Neuronal stem cell (in vitro differentiated cells): ENCODE measurements at regions not wholly inside any gene's neighbourhood (a gene's known extent, or its start where the extent isn't known, plus 50 kb on each side); places are given as distances from the start of the nearest gene placed in this dataset.
"Not testable (repeated sequence)": the region's sequence is repeated elsewhere in the genome, so short reads cannot be mapped to it uniquely, and the experiment has no call there.

Experiments
- DNase-seq: peaks from one replicate; pipeline ENCODE4 v3.0.0-alpha.2; 2013; ENCODE audit warnings: low spot score
- H2AFZ ChIP-seq: one replicate; pipeline ENCODE4 v1.6.1; 2013; ENCODE audit warnings: mild to moderate bottlenecking, low read length, inconsistent platforms
- H2AK5ac ChIP-seq: 2 replicates; pipeline ENCODE4 v1.6.1; 2013; ENCODE audit warnings: low read depth, mild to moderate bottlenecking, inconsistent platforms, low read length, moderate library complexity, mixed read lengths
- H2BK120ac ChIP-seq: 2 replicates; pipeline ENCODE4 v1.6.1; 2013; ENCODE audit warnings: low read depth, mild to moderate bottlenecking, inconsistent platforms, low read length, moderate library complexity, mixed read lengths
- H2BK12ac ChIP-seq: one replicate; pipeline ENCODE4 v1.6.1; 2013; ENCODE audit warnings: low read length, inconsistent platforms
- H2BK15ac ChIP-seq: 2 replicates; pipeline ENCODE4 v1.6.1; 2013; ENCODE audit warnings: mild to moderate bottlenecking, low read length, inconsistent platforms, mixed read lengths
- H2BK5ac ChIP-seq: one replicate; pipeline ENCODE4 v1.6.1; 2013; ENCODE audit warnings: inconsistent platforms, mild to moderate bottlenecking, low read length, moderate library complexity
- H3K14ac ChIP-seq: one replicate; pipeline ENCODE4 v1.6.1; 2013; ENCODE audit warnings: low read length, inconsistent platforms
- H3K18ac ChIP-seq: 2 replicates; pipeline ENCODE4 v1.6.1; 2013; ENCODE audit warnings: low read length, inconsistent platforms
- H3K23ac ChIP-seq: 2 replicates; pipeline ENCODE4 v1.6.1; 2013; ENCODE audit warnings: low read depth, mild to moderate bottlenecking, mixed read lengths, low read length, inconsistent platforms; ENCODE audit not compliant: poor library complexity
- H3K27ac ChIP-seq: replicated peaks from 3 replicates; pipeline ENCODE4 v1.5.1; 2013; ENCODE audit warnings: low read length, inconsistent platforms
- H3K27me3 ChIP-seq, 3 experiments: 2 replicates each; pipeline ENCODE4 v1.6.1; 2013; ENCODE audit warnings: low read length in 3 of 3, mild to moderate bottlenecking in 2 of 3, inconsistent platforms in 1 of 3, low read depth in 1 of 3, mixed read lengths in 1 of 3, moderate library complexity in 1 of 3; ENCODE audit not compliant: control insufficient read depth in 3 of 3, insufficient read depth in 3 of 3
- H3K36me3 ChIP-seq, 2 donors: replicated peaks in 1 of 2; 2 replicates each; pipeline ENCODE4 v1.6.1; 2013; ENCODE audit warnings: low read length in 2 of 2; ENCODE audit not compliant: control insufficient read depth in 2 of 2, insufficient read depth in 2 of 2
- H3K4ac ChIP-seq: 2 replicates; pipeline ENCODE4 v1.6.1; 2013; ENCODE audit warnings: inconsistent platforms, mild to moderate bottlenecking, low read length, moderate library complexity
- H3K4me1 ChIP-seq, 2 donors: 1 replicate in 1 of 2; 2 replicates in 1 of 2; pipeline ENCODE4 v1.6.1; 2013; ENCODE audit warnings: low read length in 2 of 2, low read depth in 1 of 2; ENCODE audit not compliant: control insufficient read depth in 2 of 2, insufficient read depth in 1 of 2
- H3K4me2 ChIP-seq: one replicate; pipeline ENCODE4 v1.6.1; 2013; ENCODE audit warnings: mild to moderate bottlenecking, low read length, inconsistent platforms; ENCODE audit not compliant: insufficient read depth, poor library complexity, severe bottlenecking
- H3K4me3 ChIP-seq, 2 donors: 2 replicates each; pipeline ENCODE4 v1.5.1; 2013; ENCODE audit warnings: low read length in 2 of 2, mild to moderate bottlenecking in 2 of 2, inconsistent platforms in 1 of 2, moderate library complexity in 1 of 2
- H3K79me1 ChIP-seq: one replicate; pipeline ENCODE4 v1.6.1; 2013; ENCODE audit warnings: low read depth, mild to moderate bottlenecking, inconsistent platforms, low read length, moderate library complexity
- H3K9ac ChIP-seq: one replicate; pipeline ENCODE4 v1.6.1; 2013; ENCODE audit warnings: mild to moderate bottlenecking, low read depth, low read length, inconsistent platforms; ENCODE audit not compliant: poor library complexity
- H3K9me3 ChIP-seq, 2 donors: replicated peaks in 1 of 2; 2 replicates each; pipeline versions ENCODE3 to v1.6.1; 2013; ENCODE audit warnings: low read length in 2 of 2, mild to moderate bottlenecking in 2 of 2, inconsistent platforms in 1 of 2, low read depth in 1 of 2, mixed read lengths in 1 of 2, moderate library complexity in 1 of 2; ENCODE audit not compliant: control insufficient read depth in 2 of 2, insufficient read depth in 1 of 2
- H4K8ac ChIP-seq: one replicate; pipeline ENCODE4 v1.6.1; 2013; ENCODE audit warnings: low read depth, mild to moderate bottlenecking, inconsistent platforms, low read length, moderate library complexity
- H4K91ac ChIP-seq: one replicate; pipeline ENCODE4 v1.6.1; 2013; ENCODE audit warnings: low read length, low read depth, mild to moderate bottlenecking, inconsistent platforms; ENCODE audit not compliant: poor library complexity
- WGBS, 2 donors: extraction: QIAGEN DNeasy Blood & Tissue Kit; methylation state at CpG; one replicate each; pipeline ENCODE4 v1.1.7; 2013; ENCODE audit warnings: missing lambda C conversion rate in 2 of 2, mixed read lengths in 1 of 2; ENCODE audit not compliant: insufficient read length in 2 of 2, insufficient replicate concordance in 1 of 2; ENCODE audit errors: extremely low coverage in 2 of 2; 5-methylcytosine and 5-hydroxymethylcytosine counted together

DNA sequence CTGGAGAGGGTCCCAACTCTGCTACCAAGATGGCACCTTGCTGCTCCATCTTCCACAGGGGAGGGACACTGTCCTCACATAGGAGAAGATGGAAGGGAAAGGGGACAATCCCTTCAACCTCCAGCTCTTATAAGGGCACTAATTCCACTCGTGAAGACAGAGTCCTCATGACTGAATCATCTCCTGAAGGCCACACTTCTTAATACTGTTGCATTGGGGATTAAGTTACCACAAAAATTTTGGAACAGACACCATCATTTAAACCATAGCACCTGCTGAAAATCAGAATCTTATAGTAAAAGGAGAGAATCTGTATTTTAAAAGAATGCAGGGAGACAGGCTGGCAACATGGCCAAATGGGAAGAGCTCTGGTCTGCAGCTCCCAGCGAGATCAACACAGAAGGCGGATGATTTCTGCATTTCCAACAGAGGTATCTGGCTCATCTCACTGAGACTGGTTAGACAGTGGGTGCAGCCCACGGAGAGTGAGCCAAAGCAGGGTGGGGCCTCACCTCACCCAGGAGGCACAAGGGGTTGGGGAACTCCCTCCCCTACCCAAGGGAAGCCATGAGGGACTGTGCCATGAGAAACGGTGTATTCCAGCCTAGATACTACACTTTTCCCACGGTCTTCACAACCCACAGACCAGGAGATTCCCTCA, 69.4 kb upstream of the LIPC start:
- Histone ChIP-seq H3K27ac (no peak overlapping the region), H3K9ac (no peak overlapping the region), H2AK5ac (no peak overlapping the region), H3K18ac (no peak overlapping the region), H2BK12ac (no peak overlapping the region), H4K8ac (no peak overlapping the region), H4K91ac (no peak overlapping the region), H2BK5ac (no peak overlapping the region), H3K9me3 (peaks cover 0 to 2% of the 10 kb centered on the region in 2 donors), H2BK15ac (no peak overlapping the region), H3K14ac (no peak overlapping the region), H3K4me2 (no peak overlapping the region), H3K79me1 (no peaks in the 10 kb centered on the region), H3K23ac (no peak overlapping the region), H3K27me3 (no peaks in the 10 kb centered on the region), H2AFZ (no peak overlapping the region), H3K4me1 (no peaks in the 10 kb centered on the region), H3K4ac (no peak overlapping the region), H3K4me3 (no peak overlapping the region), H3K36me3 (no peaks in the 10 kb centered on the region), H2BK120ac (no peak overlapping the region)
- no peak for DNase-seq
- no CpG with 5 or more reads among the region's 6 CpGs for WGBS, 2 donors

DNA sequence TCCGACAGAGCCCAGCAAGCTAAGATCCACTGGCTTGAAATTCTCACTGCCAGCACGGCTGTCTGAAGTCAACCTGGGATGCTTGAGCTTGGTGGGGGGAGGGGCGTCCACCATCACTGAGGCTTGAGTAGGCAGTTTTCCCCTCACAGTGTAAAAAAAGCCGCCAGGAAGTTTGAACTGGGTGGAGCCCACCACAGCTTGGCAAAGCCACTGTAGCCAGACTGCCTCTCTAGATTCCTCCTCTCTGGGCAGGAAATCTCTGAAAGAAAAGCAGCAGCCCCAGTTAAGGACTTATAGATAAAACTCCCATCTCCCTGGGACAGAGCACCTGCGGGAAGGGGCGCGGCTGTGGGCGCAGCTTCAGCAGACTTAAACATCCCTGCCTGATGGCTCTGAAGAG, 68.7 kb upstream of the LIPC start:
- not testable (repeated sequence) for H3K9me3 ChIP-seq, H2BK12ac ChIP-seq, H2BK120ac ChIP-seq, H3K27ac ChIP-seq, H3K4me3 ChIP-seq, H2BK5ac ChIP-seq, H2BK15ac ChIP-seq, H4K91ac ChIP-seq, H3K23ac ChIP-seq, H3K36me3 ChIP-seq, H3K4ac ChIP-seq, H2AFZ ChIP-seq, H3K27me3 ChIP-seq, H3K9ac ChIP-seq, H4K8ac ChIP-seq, H3K4me2 ChIP-seq, H3K14ac ChIP-seq, H3K4me1 ChIP-seq, H3K79me1 ChIP-seq, H2AK5ac ChIP-seq, DNase-seq, H3K18ac ChIP-seq
- no CpG with 5 or more reads among the region's 8 CpGs for WGBS, 2 donors

DNA sequence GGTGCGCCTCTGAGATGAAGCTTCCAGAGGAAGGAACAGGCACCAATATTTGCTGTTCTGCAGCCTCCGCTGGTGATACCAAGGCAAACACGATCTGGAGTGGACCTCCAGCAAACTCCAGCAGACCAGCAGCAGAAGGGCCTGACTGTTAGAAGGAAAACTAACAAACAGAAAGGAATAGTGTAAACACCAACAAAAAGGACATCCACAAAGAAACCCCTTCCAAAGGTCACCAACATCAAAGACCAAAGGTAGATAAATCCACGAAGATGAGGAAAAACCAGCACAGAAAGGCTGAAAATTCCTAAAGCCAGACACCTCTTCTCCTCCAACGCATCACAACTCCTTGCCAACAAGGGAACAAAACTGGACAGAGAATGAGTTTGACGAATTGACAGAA, 68.1 kb upstream of the LIPC start:
- H2BK12ac ChIP-seq, H4K8ac ChIP-seq, H3K4me2 ChIP-seq, H2BK120ac ChIP-seq, H3K4ac ChIP-seq, H3K9ac ChIP-seq, H3K9me3 ChIP-seq, H3K79me1 ChIP-seq, H3K27me3 ChIP-seq, H3K18ac ChIP-seq, H2BK15ac ChIP-seq, DNase-seq, H3K27ac ChIP-seq, H3K4me1 ChIP-seq, H4K91ac ChIP-seq, H3K23ac ChIP-seq, H2BK5ac ChIP-seq, H2AFZ ChIP-seq, H3K36me3 ChIP-seq, H2AK5ac ChIP-seq, H3K4me3 ChIP-seq, H3K14ac ChIP-seq: not testable (repeated sequence)
- WGBS, 2 donors, result no CpG with 5 or more reads among the region's 6 CpGs

DNA sequence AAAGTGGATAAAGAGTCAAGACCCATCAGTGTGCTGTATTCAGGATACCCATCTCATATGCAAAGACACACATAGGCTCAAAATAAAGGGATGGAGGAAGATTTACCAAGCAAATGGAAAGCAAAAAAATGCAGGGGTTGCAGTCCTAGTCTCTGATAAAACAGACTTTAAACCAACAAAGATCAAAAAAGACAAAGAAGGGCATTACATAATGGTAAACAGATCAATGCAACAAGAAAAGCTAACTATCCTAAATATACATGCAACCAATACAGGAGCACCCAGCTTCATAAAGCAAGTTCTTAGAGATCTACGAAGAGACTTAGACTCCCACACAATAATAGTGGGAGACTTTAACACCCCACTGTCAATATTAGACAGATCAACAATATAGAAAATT, 66.7 kb upstream of the LIPC start:
- H3K9ac ChIP-seq, H2BK120ac ChIP-seq, H3K14ac ChIP-seq, H4K91ac ChIP-seq, H2BK12ac ChIP-seq, H4K8ac ChIP-seq, H2AK5ac ChIP-seq, H3K9me3 ChIP-seq, H2BK15ac ChIP-seq, H3K36me3 ChIP-seq, H3K79me1 ChIP-seq, H3K4me3 ChIP-seq, H3K18ac ChIP-seq, H3K4me1 ChIP-seq, H3K4me2 ChIP-seq, H3K4ac ChIP-seq, H2AFZ ChIP-seq, DNase-seq, H2BK5ac ChIP-seq, H3K23ac ChIP-seq, H3K27me3 ChIP-seq, H3K27ac ChIP-seq: not testable (repeated sequence)
- WGBS, 2 donors, result no CpG with 5 or more reads among the region's 1 CpG
